NCI-H1105 treated with DMSO at 0.1 percent for 48 hours (cell line): ENCODE measurements at regions not wholly inside any gene's neighbourhood (a gene's known extent, or its start where the extent isn't known, plus 50 kb on each side); places are given as distances from the start of the nearest gene placed in this dataset.
"Not testable (repeated sequence)": the region's sequence is repeated elsewhere in the genome, so short reads cannot be mapped to it uniquely, and the experiment has no call there.

ENCODE experiments used
- DNase-seq: peaks from one replicate; lab custom pipeline; 2025; lab: John Stamatoyannopoulos, UW

GRCh38 chr18:64717026-64717425 lies 568.1 kb upstream of the LINC00305 start:
- DNase-seq = no peak

GRCh38 chr18:64714086-64714485 lies 565.2 kb upstream of the LINC00305 start:
- no peak for DNase-seq

- DNase-seq = no peak
Measured at GRCh38 chr18:64713284-64713683, 564.4 kb upstream of the LINC00305 start.

GRCh38 chr18:64712035-64712434 lies 563.1 kb upstream of the LINC00305 start:
- no peak for DNase-seq

- DNase-seq = no peak
Measured at GRCh38 chr18:64710105-64710861, 561.4 kb upstream of the LINC00305 start.

GRCh38 chr18:64707052-64707451 lies 558.2 kb upstream of the LINC00305 start:
- DNase-seq = no peak

GRCh38 chr18:64699081-64699480 lies 550.2 kb upstream of the LINC00305 start:
- DNase-seq = no peak

- no peak for DNase-seq
Measured at GRCh38 chr18:64695851-64696553, 547.1 kb upstream of the LINC00305 start.

GRCh38 chr18:64693766-64694165 lies 544.9 kb upstream of the LINC00305 start:
- no peak for DNase-seq

GRCh38 chr18:64692826-64693225 lies 543.9 kb upstream of the LINC00305 start:
- DNase-seq = no peak

GRCh38 chr18:64679121-64679520 lies 530.2 kb upstream of the LINC00305 start:
- DNase-seq = no peak

GRCh38 chr18:64678048-64678447 lies 529.2 kb upstream of the LINC00305 start:
- no peak for DNase-seq

- DNase-seq = no peak
Measured at GRCh38 chr18:64674694-64675093, 525.8 kb upstream of the LINC00305 start.

- DNase-seq = not testable (repeated sequence)
Measured at GRCh38 chr18:64671293-64671692, 522.4 kb upstream of the LINC00305 start.

GRCh38 chr18:64668461-64668962 lies 519.6 kb upstream of the LINC00305 start:
- DNase-seq = no peak

GRCh38 chr18:64663086-64663485 lies 514.2 kb upstream of the LINC00305 start:
- DNase-seq = no peak

- DNase-seq = peak; percentile 36
Measured at GRCh38 chr18:64659196-64659595, 510.3 kb upstream of the LINC00305 start.

- DNase-seq = no peak
Measured at GRCh38 chr18:64653068-64653467, 504.2 kb upstream of the LINC00305 start.

- DNase-seq = peak; percentile 17
Measured at GRCh38 chr18:64650068-64650467, 501.2 kb upstream of the LINC00305 start.

GRCh38 chr18:64645753-64646152 lies 496.9 kb upstream of the LINC00305 start:
- no peak for DNase-seq

GRCh38 chr18:64639536-64639935 lies 490.6 kb upstream of the LINC00305 start:
- DNase-seq = no peak

GRCh38 chr18:64620971-64621560 lies 472.2 kb upstream of the LINC00305 start:
- DNase-seq = no peak

GRCh38 chr18:64618390-64618789 lies 469.5 kb upstream of the LINC00305 start:
- DNase-seq = no peak
